Activated CD4-positive, alpha-beta memory T cell treated with anti-CD3 and anti-CD28 coated beads, Interleukin-2, amount 10 ng/mL, durations not matched to agents 7 days and 5 days (primary cell): ENCODE measurements at regions not wholly inside any gene's neighbourhood (a gene's known extent, or its start where the extent isn't known, plus 50 kb on each side); places are given as distances from the start of the nearest gene placed in this dataset.

Experiments
- CTCF ChIA-PET: fragments of 350-600 bp; sonication (Branson Sonifier 250); formaldehyde crosslinking; loops from one replicate; lab custom pipeline; 2021; ENCODE audit warnings: antibody characterized with exemption, inconsistent platforms; lab: Charles Lee
- POLR2A ChIA-PET: fragments of 350-600 bp; sonication (Branson Sonifier 250); formaldehyde crosslinking; loops from one replicate; lab custom pipeline; 2021; ENCODE audit warnings: antibody characterized with exemption; lab: Charles Lee
- DNase-seq: peaks from one replicate; pipeline ENCODE4 v3.0.0-alpha.2; 2020
- H3K27ac Mint-ChIP-seq: one replicate; pipeline ENCODE4 v1.8.0; 2021; ENCODE audit warnings: mild to moderate bottlenecking, mixed read lengths
- H3K27me3 Mint-ChIP-seq: one replicate; pipeline ENCODE4 v1.8.0; 2021; ENCODE audit warnings: mixed read lengths
- H3K36me3 Mint-ChIP-seq: one replicate; pipeline ENCODE4 v1.8.0; 2021; ENCODE audit warnings: low read depth, mixed read lengths
- H3K4me1 Mint-ChIP-seq: one replicate; pipeline ENCODE4 v1.8.0; 2021; ENCODE audit warnings: mixed read lengths
- H3K4me3 Mint-ChIP-seq: one replicate; pipeline ENCODE4 v1.8.0; 2021; ENCODE audit warnings: mild to moderate bottlenecking, mixed read lengths
- H3K9me3 Mint-ChIP-seq: one replicate; pipeline ENCODE4 v1.8.0; 2021; ENCODE audit warnings: mixed read lengths

DNA sequence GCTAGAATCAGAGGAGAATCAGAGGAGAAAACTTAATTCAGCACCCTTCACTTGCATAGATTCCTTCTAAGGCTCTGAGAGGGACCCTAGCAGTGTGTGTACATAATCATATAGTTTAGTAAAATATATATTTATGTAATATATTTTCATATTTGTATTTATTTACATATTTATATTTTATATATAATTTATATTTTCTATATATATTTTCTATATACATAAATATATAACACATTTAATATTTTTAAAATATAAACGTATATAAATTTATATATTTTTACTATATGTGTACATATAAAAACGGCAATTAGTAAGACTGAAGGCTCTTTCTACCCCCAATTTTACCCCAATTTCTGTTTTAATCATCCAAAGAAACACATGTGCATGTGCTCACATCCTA lies 80.3 kb downstream of the NXPE2 start:
- no peak overlapping the region for H3K4me3 Mint-ChIP-seq
- H3K36me3 Mint-ChIP-seq, result no peaks in the 10 kb centered on the region
- CTCF ChIA-PET, result no interaction called here
- no peaks in the 10 kb centered on the region for H3K4me1 Mint-ChIP-seq
- H3K27me3 Mint-ChIP-seq, result peaks cover 5% of the 10 kb centered on the region
- POLR2A ChIA-PET, result no interaction called here
- H3K27ac Mint-ChIP-seq, result no peak overlapping the region
- H3K9me3 Mint-ChIP-seq, result no peaks in the 10 kb centered on the region
- DNase-seq, result no peak

DNA sequence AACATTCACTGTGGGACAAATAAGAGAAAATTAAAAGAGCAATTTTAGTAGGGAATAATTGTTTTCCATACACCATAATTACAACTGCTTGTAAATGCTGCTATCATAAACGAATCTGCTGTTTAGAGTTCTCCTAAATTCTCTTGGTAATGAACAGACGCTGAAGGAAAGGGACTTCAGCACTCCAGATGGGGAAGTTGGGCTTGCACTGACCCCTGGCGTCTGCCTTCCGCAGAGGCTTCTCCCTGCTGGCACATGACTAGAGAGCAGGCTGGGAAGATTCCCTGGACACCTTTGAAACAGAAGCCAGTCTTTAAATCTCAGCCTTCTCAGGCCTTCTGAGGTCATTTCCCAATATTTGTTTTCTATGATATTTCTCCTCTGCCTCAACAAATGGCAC lies 84.1 kb downstream of the NXPE2 start:
- Mint-ChIP-seq H3K9me3 (no peaks in the 10 kb centered on the region), H3K27ac (no peak overlapping the region), H3K4me3 (no peak overlapping the region), H3K36me3 (no peaks in the 10 kb centered on the region), H3K27me3 (peaks cover 5% of the 10 kb centered on the region), H3K4me1 (no peaks in the 10 kb centered on the region)
- DNase-seq, result no peak
- ChIA-PET CTCF (no interaction called here), POLR2A (no interaction called here)

GRCh38 chr11:114764563-114764962 lies 86.2 kb downstream of the NXPE2 start:
- peaks cover 1% of the 10 kb centered on the region for H3K9me3 Mint-ChIP-seq
- POLR2A ChIA-PET, result no interaction called here
- H3K27ac Mint-ChIP-seq, result no peak overlapping the region
- CTCF ChIA-PET, result no interaction called here
- no peak for DNase-seq
- H3K4me3 Mint-ChIP-seq, result no peak overlapping the region
- H3K4me1 Mint-ChIP-seq, result no peaks in the 10 kb centered on the region
- no peaks in the 10 kb centered on the region for H3K27me3 Mint-ChIP-seq
- no peaks in the 10 kb centered on the region for H3K36me3 Mint-ChIP-seq

GRCh38 chr11:114771172-114771571 lies 92.8 kb downstream of the NXPE2 start:
- H3K4me1 Mint-ChIP-seq, result no peaks in the 10 kb centered on the region
- H3K4me3 Mint-ChIP-seq, result no peak overlapping the region
- no peak overlapping the region for H3K27ac Mint-ChIP-seq
- no peaks in the 10 kb centered on the region for H3K27me3 Mint-ChIP-seq
- peaks cover 2% of the 10 kb centered on the region for H3K9me3 Mint-ChIP-seq
- CTCF ChIA-PET, result no interaction called here
- POLR2A ChIA-PET, result no interaction called here
- no peak for DNase-seq
- no peaks in the 10 kb centered on the region for H3K36me3 Mint-ChIP-seq

DNA sequence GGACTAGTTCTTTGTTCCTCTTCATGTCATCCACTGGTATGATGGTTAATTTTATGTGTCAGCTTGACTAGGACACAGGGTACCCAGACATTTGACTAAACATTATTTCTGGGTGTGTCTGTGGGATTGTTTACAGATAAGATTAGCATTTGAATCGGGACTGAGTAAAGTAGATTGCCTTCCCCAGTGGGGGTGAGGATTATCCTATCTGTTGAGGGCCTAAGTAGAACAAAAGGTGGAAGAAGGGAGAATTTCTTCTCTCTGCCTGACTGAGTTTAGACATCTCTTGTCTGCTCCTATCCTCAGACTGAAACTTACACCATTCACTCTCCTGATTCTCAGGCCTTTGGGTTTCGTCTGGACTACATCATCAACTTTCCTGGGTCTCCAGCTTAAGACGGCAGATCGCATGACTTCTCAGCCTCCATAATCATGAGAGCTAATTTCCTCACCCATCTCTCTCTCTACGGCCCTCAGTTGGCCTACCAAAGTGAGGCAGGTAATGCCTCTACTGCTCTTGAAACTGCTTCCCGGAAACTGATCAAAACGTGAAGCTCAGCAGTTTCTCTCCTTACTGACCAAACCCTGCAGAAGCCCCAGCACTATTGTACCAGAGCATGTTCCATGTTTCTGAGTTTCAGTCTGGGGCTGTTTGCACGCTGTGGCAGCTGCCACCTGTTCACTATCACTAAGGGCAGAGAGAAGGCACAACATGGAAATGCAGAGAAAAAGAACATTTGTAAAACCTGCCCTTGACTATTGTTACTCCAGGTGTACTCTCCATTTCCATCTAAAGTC lies 95.4 kb downstream of the NXPE2 start:
- ChIA-PET CTCF (interaction anchor here (0.9 to 1.4 kb wide), 2 partner anchors 10 to 35 kb away, joined by 3 read pairs; no protein-coding TSS in a partner anchor), POLR2A (no interaction called here)
- no peaks in the 10 kb centered on the region for H3K36me3 Mint-ChIP-seq
- H3K27ac Mint-ChIP-seq, result no peak overlapping the region
- H3K9me3 Mint-ChIP-seq, result peaks cover 2% of the 10 kb centered on the region
- no peak overlapping the region for H3K4me3 Mint-ChIP-seq
- DNase-seq, result no peak
- H3K4me1 Mint-ChIP-seq, result no peaks in the 10 kb centered on the region
- H3K27me3 Mint-ChIP-seq, result no peaks in the 10 kb centered on the region

DNA sequence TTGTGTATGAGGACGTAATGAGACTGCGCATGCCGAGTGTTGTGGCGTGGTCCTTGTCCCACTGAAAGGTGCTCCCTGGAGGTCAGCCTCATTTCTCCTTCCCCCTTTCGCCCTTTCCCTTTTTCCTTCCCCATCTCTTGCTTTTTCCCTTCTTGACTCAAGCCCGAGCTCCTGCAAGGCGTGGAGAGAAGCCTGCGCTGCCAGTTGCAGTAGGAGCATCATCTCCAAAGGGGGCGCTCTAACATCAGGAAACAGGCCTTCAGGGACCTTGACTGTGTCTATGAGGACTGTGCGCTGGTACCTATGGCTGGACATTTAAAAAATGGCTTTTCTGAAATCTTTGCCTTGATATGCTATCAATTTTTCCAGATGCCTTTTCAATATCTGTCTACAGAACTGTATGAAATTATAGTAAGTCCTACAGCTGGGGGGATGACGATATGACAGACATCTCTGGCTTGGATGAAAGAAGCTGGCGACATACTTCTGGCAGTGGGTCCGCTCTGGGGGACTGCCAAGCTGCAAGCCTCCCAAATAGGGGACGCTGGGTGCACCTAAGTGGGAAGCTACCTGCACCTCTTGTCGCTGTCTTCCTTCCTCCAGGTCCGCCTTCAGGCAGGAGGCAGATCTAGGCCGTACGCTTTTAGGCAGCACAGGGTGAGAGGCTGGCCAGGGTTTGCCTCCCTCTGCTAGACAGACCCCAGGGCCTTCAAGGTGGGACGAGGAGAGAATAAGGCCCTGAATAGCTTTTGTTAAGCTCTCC lies 96.5 kb downstream of the NXPE2 start:
- POLR2A ChIA-PET, result no interaction called here
- Mint-ChIP-seq H3K27me3 (no peaks in the 10 kb centered on the region), H3K4me1 (no peaks in the 10 kb centered on the region), H3K36me3 (no peaks in the 10 kb centered on the region), H3K27ac (no peak overlapping the region), H3K9me3 (no peaks in the 10 kb centered on the region), H3K4me3 (no peak overlapping the region)
- CTCF ChIA-PET, result interaction anchor here (0.9 to 1.4 kb wide), 2 partner anchors 9 to 36 kb away, joined by 3 read pairs; no protein-coding TSS in a partner anchor
- peak; percentile 18 for DNase-seq

- Mint-ChIP-seq H3K27me3 (no peaks in the 10 kb centered on the region), H3K4me1 (no peaks in the 10 kb centered on the region), H3K36me3 (no peaks in the 10 kb centered on the region)
Observed at GRCh38 chr11:114775875-114776621, 97.7 kb downstream of the NXPE2 start.

DNA sequence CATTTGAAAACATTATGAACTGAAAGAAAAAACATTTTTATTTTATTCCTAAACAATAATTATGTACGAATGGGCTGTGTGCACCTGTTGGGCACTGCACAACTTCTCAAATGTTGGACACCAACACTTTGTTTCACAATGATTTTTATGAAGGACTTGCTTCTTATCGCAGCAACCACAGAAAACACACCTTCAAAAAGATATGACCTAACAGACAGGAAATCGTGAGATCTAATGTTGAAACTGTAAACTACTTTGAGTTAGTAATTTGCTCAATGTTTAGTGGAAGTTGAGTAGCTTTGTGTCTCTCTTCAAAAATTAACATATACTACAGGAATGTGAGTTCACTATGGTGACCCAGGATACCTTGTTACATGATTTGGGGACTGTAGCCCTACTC lies 98.6 kb downstream of the NXPE2 start:
- H3K27ac Mint-ChIP-seq, result no peak overlapping the region
- ChIA-PET POLR2A (interaction anchor here (0.5 kb wide), 1 partner anchor 249 kb away, joined by 4 read pairs; no protein-coding TSS in a partner anchor), CTCF (interaction anchor here (0.6 kb wide), 1 partner anchor 847 kb away, joined by 5 read pairs; no protein-coding TSS in a partner anchor)
- DNase-seq, result no peak
- no peak overlapping the region for H3K4me3 Mint-ChIP-seq
- H3K27me3 Mint-ChIP-seq, result no peaks in the 10 kb centered on the region
- H3K36me3 Mint-ChIP-seq, result no peaks in the 10 kb centered on the region
- H3K4me1 Mint-ChIP-seq, result no peaks in the 10 kb centered on the region
- no peaks in the 10 kb centered on the region for H3K9me3 Mint-ChIP-seq

More at GRCh38 chr11:114775875-114776621, 97.7 kb downstream of the NXPE2 start:
- no peak for DNase-seq
- ChIA-PET POLR2A (no interaction called here), CTCF (no interaction called here)
- Mint-ChIP-seq H3K4me3 (no peak overlapping the region), H3K9me3 (no peaks in the 10 kb centered on the region), H3K27ac (no peak overlapping the region)

GRCh38 chr11:114779189-114779588 lies 100.9 kb downstream of the NXPE2 start:
- H3K4me3 Mint-ChIP-seq, result no peak overlapping the region
- POLR2A ChIA-PET, result no interaction called here
- no peak for DNase-seq
- H3K9me3 Mint-ChIP-seq, result no peaks in the 10 kb centered on the region
- H3K36me3 Mint-ChIP-seq, result no peaks in the 10 kb centered on the region
- CTCF ChIA-PET, result no interaction called here
- no peak overlapping the region for H3K27ac Mint-ChIP-seq
- H3K27me3 Mint-ChIP-seq, result no peaks in the 10 kb centered on the region
- H3K4me1 Mint-ChIP-seq, result no peaks in the 10 kb centered on the region

DNA sequence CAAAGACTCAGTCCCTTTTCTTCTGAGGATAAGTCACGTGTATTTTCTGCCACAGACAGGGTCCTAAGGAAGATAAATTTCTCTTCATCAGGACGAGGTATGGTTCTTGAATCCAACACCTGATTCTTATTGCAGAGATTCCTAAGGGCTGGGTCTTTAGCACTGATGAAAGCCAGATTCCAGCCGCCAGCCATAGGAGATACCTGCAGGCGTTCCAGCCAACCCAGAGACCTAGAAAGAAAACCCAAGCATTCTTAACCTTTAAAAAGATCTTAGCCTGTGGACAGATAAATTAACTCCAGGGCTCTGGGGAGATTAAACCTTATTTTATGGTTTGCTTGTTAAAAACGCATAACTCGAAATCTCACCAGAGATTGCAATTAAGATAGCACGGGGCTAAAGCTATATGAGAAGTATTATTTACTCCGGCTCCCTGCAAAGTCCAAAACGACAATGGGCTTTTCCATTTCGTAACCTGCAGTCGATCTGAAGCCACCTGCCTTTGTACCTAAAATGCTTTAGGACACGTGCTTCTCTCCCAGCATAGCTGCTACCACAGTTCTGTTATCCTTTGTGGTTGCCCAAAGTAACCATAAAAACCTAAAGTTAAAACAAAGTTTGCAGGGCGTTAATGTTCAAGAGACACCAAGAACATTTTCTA lies 104.5 kb downstream of the NXPE2 start:
- no peak overlapping the region for H3K4me3 Mint-ChIP-seq
- no peaks in the 10 kb centered on the region for H3K36me3 Mint-ChIP-seq
- POLR2A ChIA-PET, result no interaction called here
- no peak overlapping the region for H3K27ac Mint-ChIP-seq
- H3K9me3 Mint-ChIP-seq, result no peaks in the 10 kb centered on the region
- H3K27me3 Mint-ChIP-seq, result no peaks in the 10 kb centered on the region
- CTCF ChIA-PET, result interaction anchor here (1.3 kb wide), 1 partner anchor 10 kb away, joined by 4 read pairs; no protein-coding TSS in a partner anchor
- DNase-seq, result no peak
- H3K4me1 Mint-ChIP-seq, result no peaks in the 10 kb centered on the region

GRCh38 chr11:114783805-114784204 lies 105.5 kb downstream of the NXPE2 start:
- CTCF ChIA-PET, result interaction anchor here (1.0 to 1.3 kb wide), 2 partner anchors 9 kb away, joined by 3 to 4 read pairs; no protein-coding TSS in a partner anchor
- H3K4me1 Mint-ChIP-seq, result no peaks in the 10 kb centered on the region

DNA sequence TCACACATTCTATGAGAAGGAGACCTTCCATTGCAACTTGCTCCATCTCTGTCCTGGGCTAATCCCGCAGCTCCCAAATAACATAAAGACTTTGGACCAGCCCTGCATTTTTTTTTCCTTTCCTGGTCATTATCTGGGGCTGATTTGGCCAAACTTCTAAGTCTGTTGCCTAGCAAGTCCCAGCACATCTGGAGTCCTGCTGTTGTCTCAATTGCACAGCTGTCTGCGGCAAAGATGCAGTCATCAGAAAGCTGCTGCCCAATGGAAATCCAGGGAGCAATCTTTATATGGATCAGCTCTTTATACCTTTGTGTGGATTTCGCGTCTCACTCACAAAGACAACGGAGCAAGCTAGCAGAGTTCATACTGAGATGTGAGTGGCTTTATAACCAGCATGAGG lies 105.9 kb downstream of the NXPE2 start:
- CTCF ChIA-PET, result interaction anchor here (1.0 to 1.3 kb wide), 2 partner anchors 8 to 10 kb away, joined by 3 to 4 read pairs; no protein-coding TSS in a partner anchor

More at GRCh38 chr11:114783805-114784204, 105.5 kb downstream of the NXPE2 start:
- Mint-ChIP-seq H3K27ac (no peak overlapping the region), H3K36me3 (no peaks in the 10 kb centered on the region), H3K27me3 (no peaks in the 10 kb centered on the region), H3K4me3 (no peak overlapping the region), H3K9me3 (no peaks in the 10 kb centered on the region)
- no peak for DNase-seq
- POLR2A ChIA-PET, result no interaction called here

More for the DNA sequence above, 105.9 kb downstream of the NXPE2 start:
- no peak overlapping the region for H3K4me3 Mint-ChIP-seq
- no peaks in the 10 kb centered on the region for H3K36me3 Mint-ChIP-seq
- no peaks in the 10 kb centered on the region for H3K4me1 Mint-ChIP-seq
- H3K9me3 Mint-ChIP-seq, result no peaks in the 10 kb centered on the region
- H3K27me3 Mint-ChIP-seq, result no peaks in the 10 kb centered on the region
- no peak for DNase-seq
- H3K27ac Mint-ChIP-seq, result no peak overlapping the region
- POLR2A ChIA-PET, result no interaction called here
